NT2/D1 (cell line): ENCODE measurements at regions not wholly inside any gene's neighbourhood (a gene's known extent, or its start where the extent isn't known, plus 50 kb on each side); places are given as distances from the start of the nearest gene placed in this dataset.

Experiments
- DNase-seq: peaks from one replicate; pipeline ENCODE4 v3.0.0-alpha.2; 2011; ENCODE audit warnings: low read depth, low spot score
- H3K27me3 ChIP-seq: 2 replicates; pipeline ENCODE4 v1.6.0; 2011; ENCODE audit warnings: mild to moderate bottlenecking; ENCODE audit not compliant: insufficient read length, insufficient read depth
- H3K36me3 ChIP-seq: 2 replicates; pipeline ENCODE4 v1.6.1; 2011; ENCODE audit warnings: mild to moderate bottlenecking, low read length, mixed read lengths; ENCODE audit not compliant: insufficient read depth, insufficient read length
- H3K4me1 ChIP-seq: 2 replicates; pipeline ENCODE4 v1.5.1; 2011; ENCODE audit not compliant: insufficient read depth, insufficient read length
- H3K4me3 ChIP-seq: 2 replicates; pipeline ENCODE4 v1.5.1; 2011; ENCODE audit warnings: low read depth; ENCODE audit not compliant: insufficient read length
- H3K9ac ChIP-seq: 2 replicates; pipeline ENCODE4 v1.6.0; 2011; ENCODE audit warnings: low read depth; ENCODE audit not compliant: insufficient read length
- H3K9me3 ChIP-seq: 2 replicates; pipeline ENCODE4 v1.5.1; 2011; ENCODE audit warnings: mild to moderate bottlenecking, low read length; ENCODE audit not compliant: insufficient read depth
- SUZ12 ChIP-seq: IDR thresholded peaks from 2 replicates; pipeline ENCODE4 v1.6.1; 2011; ENCODE audit not compliant: insufficient read length, insufficient read depth; ENCODE audit errors: extremely low read depth
- YY1 ChIP-seq: IDR thresholded peaks from 2 replicates; pipeline ENCODE4 v1.6.1; 2011; ENCODE audit not compliant: insufficient read length, insufficient read depth
- ZNF274 ChIP-seq: IDR thresholded peaks from 2 replicates; pipeline ENCODE4 v1.6.1; 2011; ENCODE audit warnings: mild to moderate bottlenecking, low read depth, low read length

DNA sequence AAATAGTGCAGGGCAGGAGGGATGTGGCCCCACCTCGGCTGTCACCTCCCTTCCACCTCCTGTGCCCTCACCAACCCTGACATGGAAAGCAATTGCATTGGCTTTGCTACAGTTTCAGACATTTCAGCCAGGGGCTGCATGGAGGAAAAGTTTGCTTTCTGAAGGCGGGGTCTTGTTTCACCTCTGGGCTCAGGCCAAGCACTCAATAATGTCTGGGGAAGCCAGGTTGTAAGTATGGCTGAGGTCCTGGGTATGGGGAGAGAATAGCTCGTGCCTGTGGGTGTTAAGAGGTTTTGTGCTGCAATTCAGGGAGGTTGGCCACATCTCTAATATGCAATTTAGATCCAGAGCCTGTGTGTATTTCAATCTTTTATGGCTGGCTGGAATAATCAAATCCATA is 238.4 kb upstream of the MKI67 start:
- Histone ChIP-seq H3K9me3 (no peaks in the 10 kb centered on the region), H3K36me3 (no peaks in the 10 kb centered on the region), H3K4me1 (no peaks in the 10 kb centered on the region), H3K4me3 (no peak overlapping the region), H3K27me3 (no peaks in the 10 kb centered on the region), H3K9ac (no peak overlapping the region)
- TF ChIP-seq YY1 (no peak), ZNF274 (no peak), SUZ12 (no peak)
- no peak for DNase-seq

DNA sequence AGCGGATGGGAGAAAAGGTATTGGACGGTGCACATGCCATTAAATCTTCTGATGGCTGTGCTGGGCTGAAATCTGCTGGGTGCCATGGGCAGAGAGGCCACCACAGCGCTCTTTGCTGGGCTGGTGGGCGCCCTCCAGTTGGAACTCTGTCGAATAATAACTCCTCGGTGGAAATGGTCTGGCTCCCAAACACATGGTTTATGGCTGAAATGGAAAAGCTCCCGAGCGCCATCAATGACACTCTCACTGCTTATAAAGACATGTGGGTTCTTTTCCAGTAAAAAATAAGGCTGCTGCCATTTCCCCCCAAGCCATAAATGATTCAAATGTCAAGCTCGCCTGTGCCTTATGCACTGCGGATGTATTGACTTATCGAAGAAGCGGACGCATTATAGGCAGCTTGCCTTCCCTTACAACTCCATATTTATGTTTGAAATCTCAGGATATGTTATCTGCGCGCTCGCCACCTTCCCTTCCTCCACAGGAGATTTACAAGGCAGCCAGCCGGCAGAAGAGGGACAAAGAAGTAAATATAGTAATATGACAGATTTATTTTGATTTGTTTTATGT is 239.0 kb upstream of the MKI67 start:
- TF ChIP-seq YY1, result no peak
- no peak for TF ChIP-seq SUZ12
- no peak for TF ChIP-seq ZNF274
- no peaks in the 10 kb centered on the region for H3K36me3 ChIP-seq
- DNase-seq, result no peak
- no peaks in the 10 kb centered on the region for H3K4me1 ChIP-seq
- no peaks in the 10 kb centered on the region for H3K9me3 ChIP-seq
- no peaks in the 10 kb centered on the region for H3K27me3 ChIP-seq
- no peak overlapping the region for H3K4me3 ChIP-seq
- H3K9ac ChIP-seq, result no peak overlapping the region

DNA sequence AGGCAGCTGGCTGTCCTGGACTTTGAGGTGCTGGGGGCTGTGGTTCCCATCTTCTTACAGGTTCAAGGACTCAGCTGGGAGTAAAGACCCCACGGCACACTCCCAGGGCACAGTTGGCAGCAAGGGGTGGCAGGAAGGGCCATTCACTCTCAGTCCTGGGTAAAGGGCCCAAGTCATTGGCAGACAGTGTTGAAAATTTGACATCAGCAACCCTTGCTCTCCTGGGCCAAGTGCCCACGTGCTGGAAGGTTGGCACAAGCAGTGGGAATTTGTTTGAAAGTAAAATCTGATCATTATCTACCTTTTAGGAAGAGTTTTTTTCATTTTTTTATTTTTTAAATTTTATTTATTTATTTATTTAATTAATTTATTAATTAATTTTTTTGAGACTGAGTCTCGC is 241.6 kb upstream of the MKI67 start:
- no peaks in the 10 kb centered on the region for H3K9me3 ChIP-seq
- DNase-seq, result no peak
- no peak for TF ChIP-seq YY1
- H3K4me3 ChIP-seq, result no peak overlapping the region
- no peaks in the 10 kb centered on the region for H3K4me1 ChIP-seq
- H3K36me3 ChIP-seq, result no peaks in the 10 kb centered on the region
- no peaks in the 10 kb centered on the region for H3K27me3 ChIP-seq
- H3K9ac ChIP-seq, result no peak overlapping the region

DNA sequence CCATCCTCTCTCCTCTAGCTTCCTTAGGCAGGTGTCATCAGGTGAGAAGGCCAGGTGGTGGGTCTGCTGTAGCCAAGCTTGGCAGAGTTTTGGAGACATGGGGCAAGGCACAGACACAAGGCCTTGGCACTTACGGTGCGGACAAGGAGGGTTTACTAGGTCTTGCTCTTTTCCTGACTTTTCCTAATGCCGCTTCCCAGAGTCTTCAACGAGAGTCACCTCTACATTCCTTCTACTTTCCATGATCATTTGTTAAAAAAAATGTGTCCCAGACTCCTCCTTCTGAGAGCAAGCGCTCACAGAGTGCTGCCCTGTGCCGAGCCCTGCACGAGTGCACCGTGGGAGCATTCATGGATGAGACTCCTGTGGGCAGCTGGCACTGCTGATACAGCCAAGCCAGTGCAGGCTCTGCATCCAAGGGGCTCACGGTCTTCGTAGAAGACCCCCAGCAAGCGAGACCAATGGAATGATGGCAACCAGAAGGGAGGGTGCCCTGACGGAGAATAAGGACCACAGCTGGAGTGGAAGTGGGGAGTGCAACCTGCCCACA is 243.0 kb upstream of the MKI67 start:
- TF ChIP-seq YY1 (no peak), SUZ12 (no peak), ZNF274 (no peak)
- Histone ChIP-seq H3K4me3 (no peak overlapping the region), H3K9ac (no peak overlapping the region), H3K9me3 (no peaks in the 10 kb centered on the region), H3K4me1 (no peaks in the 10 kb centered on the region), H3K27me3 (no peaks in the 10 kb centered on the region), H3K36me3 (no peaks in the 10 kb centered on the region)
- DNase-seq, result no peak

DNA sequence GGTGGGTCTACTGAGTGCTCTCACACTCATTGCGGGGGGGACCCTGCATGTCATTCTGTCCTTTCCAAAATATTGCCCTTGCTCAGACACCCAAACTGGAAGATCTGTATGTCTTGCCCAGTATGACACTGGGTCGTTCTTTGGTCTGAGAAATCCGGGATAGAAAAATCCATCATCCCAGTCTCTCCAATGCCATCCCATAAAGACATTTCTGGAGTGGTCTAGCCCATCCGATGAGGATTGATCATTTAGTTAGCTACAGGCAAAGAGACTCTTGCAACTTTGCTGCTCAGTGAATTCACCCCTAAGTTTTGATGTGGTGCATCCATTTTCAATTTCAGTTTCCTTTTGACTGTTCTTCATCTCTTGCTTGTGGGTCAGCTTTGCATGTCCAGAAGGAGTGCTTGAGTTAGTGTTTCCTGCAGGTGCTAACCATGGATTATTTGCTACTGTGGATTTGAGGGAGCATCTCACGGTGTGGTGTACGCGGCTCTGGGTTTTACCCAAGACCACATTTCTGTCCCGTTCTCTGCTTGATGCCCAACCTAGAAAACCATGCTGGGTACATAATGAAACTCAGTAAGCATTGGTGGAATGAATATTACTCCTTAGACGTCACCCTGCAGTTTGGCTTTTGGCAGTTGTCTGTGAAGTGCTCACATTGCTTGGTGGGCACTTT is 247.0 kb upstream of the MKI67 start:
- no peak overlapping the region for H3K4me3 ChIP-seq
- no peaks in the 10 kb centered on the region for H3K36me3 ChIP-seq
- no peak overlapping the region for H3K9ac ChIP-seq
- DNase-seq, result no peak
- no peaks in the 10 kb centered on the region for H3K9me3 ChIP-seq
- no peak for TF ChIP-seq YY1
- no peak for TF ChIP-seq SUZ12
- no peak for TF ChIP-seq ZNF274
- no peaks in the 10 kb centered on the region for H3K4me1 ChIP-seq
- H3K27me3 ChIP-seq, result no peaks in the 10 kb centered on the region

DNA sequence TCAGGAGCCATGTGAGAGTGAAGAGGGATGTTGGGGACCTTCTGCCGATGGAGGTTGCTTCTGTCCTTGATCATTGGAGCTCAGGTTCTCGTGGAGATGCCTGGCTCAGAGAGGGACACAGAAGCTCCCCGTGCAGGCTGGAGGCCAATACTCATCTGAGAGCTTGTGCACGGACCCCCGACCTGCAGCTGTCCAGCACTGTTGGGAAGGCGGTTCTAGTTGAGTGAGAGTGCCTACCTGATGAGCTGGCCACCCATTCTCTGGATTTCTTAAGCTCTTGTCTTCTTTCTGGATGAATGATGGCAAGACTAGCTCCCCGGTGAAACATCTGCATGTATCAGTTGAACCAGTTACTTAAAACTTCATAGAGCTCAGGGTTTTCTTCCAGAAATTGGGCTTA is 247.6 kb upstream of the MKI67 start:
- TF ChIP-seq SUZ12 (no peak), YY1 (no peak), ZNF274 (no peak)
- no peak for DNase-seq
- H3K27me3 ChIP-seq, result no peaks in the 10 kb centered on the region
- H3K4me3 ChIP-seq, result no peak overlapping the region
- no peaks in the 10 kb centered on the region for H3K9me3 ChIP-seq
- no peak overlapping the region for H3K9ac ChIP-seq
- no peaks in the 10 kb centered on the region for H3K36me3 ChIP-seq
- H3K4me1 ChIP-seq, result no peaks in the 10 kb centered on the region

DNA sequence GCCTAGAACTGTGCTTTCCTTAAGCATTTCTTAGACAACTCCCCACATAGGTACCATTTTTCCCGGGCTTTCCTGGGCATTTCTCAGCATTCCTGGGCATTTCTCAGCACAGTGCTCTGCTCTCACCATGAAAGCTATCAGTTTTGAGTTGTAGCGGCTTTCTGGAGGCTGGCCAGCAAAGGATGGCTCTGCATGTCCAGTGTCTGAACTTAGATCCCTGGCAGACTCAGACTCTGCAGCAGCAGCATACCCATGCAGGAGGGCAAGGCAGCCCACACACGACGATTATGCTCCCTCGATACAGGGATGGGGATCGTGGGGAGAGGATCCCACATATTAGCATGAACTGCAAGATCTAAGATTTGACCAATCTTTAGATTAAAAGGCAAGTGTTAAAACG is 248.9 kb upstream of the MKI67 start:
- no peaks in the 10 kb centered on the region for H3K4me1 ChIP-seq
- H3K27me3 ChIP-seq, result no peaks in the 10 kb centered on the region
- DNase-seq, result no peak
- H3K9me3 ChIP-seq, result no peaks in the 10 kb centered on the region
- H3K36me3 ChIP-seq, result no peaks in the 10 kb centered on the region
- H3K4me3 ChIP-seq, result no peak overlapping the region
- TF ChIP-seq ZNF274 (no peak), YY1 (no peak), SUZ12 (no peak)
- H3K9ac ChIP-seq, result no peak overlapping the region

DNA sequence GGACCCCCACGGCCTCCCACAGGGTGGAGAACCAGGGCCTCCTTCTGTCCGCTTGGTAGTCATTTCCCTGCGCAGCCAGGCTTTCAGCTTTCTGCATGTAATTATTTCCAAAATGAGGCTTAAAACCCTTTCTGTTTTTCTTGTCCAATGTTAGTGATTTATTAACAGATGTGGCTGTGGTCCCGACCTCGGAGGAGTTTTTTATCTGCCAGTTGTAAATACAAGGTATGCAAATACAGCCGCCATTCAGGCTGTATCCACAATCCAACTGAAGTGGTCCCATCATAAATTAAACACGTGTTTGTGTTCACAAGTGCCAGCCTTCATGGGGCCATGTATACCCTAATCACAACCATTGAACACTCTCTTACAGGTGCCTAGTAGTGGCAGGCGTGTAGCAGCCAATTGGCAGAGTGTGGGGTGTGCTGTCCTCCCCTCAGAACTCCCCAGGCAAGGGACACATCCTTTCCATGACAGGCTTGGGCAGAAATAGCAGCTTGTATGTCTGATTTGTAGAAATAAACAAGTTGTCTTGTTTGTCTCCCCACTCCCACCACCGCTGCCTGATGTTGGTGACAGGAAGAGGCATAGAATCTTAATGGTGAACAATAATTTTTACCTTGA is 251.3 kb upstream of the MKI67 start:
- Histone ChIP-seq H3K9me3 (no peaks in the 10 kb centered on the region), H3K4me3 (no peak overlapping the region), H3K36me3 (no peaks in the 10 kb centered on the region), H3K9ac (no peak overlapping the region), H3K27me3 (no peaks in the 10 kb centered on the region), H3K4me1 (no peaks in the 10 kb centered on the region)
- no peak for TF ChIP-seq SUZ12
- TF ChIP-seq ZNF274, result no peak
- TF ChIP-seq YY1, result no peak
- no peak for DNase-seq
